Left renal cortex interstitium (tissue), 4 donors: ENCODE measurements at regions not wholly inside any gene's neighbourhood (a gene's known extent, or its start where the extent isn't known, plus 50 kb on each side); places are given as distances from the start of the nearest gene placed in this dataset.

Source experiments
- DNase-seq, 4 donors: peaks; one replicate each; pipeline ENCODE4 v3.0.0-alpha.2; 2013; ENCODE audit warnings: low read depth in 4 of 4, low spot score in 2 of 4, missing footprints in 1 of 4

- no peak for DNase-seq
Measured at GRCh38 chrX:78496483-78496882, 162.6 kb downstream of the RTL3 start.

DNA sequence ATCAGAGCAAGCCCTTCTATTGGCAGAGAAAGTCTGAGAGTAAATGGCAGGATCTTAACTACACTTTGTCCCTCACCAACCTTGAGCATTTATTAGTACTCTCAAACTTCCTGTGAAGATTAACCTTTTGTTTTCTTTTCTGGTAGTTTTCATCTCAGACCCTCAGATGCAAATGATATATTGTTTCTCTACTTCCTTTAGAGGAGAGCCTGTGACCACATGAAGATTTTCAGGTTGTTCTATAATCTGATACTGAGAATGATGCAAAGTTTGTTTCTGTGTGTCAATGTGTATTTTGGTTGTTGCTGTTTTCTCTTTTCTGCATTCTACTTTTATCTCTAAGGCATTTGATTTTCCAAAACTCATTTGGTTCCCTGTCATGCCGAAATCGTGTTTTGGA lies 165.8 kb upstream of the CYSLTR1 start:
- DNase-seq = no peak

GRCh38 chrX:78476701-78477100 lies 149.3 kb upstream of the CYSLTR1 start:
- no peak for DNase-seq

GRCh38 chrX:78456909-78457308 lies 129.5 kb upstream of the CYSLTR1 start:
- DNase-seq = no peak

GRCh38 chrX:78455901-78456300 lies 128.5 kb upstream of the CYSLTR1 start:
- DNase-seq = no peak

GRCh38 chrX:78452356-78452755 lies 124.9 kb upstream of the CYSLTR1 start:
- no peak for DNase-seq

DNA sequence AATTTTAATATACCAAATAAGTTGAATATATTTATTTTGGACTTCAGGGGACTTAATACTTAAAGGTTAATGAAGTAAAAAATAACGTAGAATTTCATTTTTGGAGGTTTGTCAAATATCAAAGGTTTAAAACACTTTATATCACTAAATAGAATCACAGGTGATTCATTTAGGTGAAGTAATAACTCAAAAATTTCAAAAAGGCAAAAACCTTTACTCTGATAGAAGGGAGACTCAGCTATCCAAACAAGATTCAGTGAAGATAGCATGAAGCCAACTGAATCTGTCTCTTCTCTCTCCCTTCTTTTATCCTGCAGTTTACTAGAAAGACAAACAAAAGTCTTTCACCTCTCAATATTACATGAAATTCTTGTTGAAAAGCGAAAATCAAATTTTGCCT lies 110.2 kb upstream of the CYSLTR1 start:
- DNase-seq = no peak

DNA sequence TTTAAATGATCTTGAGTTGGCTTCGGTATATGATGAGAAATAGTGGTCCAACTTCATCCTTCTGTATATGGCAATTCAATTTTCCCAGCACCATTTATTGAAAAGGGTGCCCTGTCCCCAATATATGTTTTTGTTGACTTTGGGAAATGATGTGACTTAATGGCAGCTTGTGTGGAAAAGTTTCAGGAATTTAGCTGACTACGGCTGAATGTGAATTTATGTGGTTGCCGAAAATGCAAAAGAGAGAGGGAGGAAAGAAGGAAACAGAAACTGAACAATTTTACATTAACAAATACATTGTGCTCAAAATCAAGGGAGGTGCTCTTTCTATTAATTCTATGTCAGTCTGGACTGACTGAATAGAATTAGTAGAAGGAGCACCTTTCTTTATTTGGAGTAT lies 101.8 kb upstream of the CYSLTR1 start:
- DNase-seq = no peak

GRCh38 chrX:78388663-78389062 lies 61.3 kb upstream of the CYSLTR1 start:
- DNase-seq = no peak

DNA sequence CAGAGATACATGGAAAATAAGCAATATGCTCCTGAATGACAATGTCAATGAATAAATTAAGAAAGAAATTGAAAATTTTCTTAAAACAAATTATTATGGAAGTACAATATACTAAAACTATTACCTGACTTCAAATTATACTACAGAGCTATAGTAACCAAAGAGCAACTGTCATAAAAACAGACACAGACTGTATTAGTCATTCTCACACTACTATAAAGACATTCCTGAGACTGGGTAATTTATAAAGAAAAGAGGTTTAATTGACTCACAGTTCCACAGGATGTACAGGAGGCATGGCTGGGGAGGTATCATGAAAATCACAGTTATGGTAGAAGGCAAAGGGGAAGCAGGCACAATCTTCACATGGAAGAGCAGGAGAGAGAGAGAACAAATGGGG lies 60.0 kb upstream of the CYSLTR1 start:
- DNase-seq = no peak

GRCh38 chrX:78384486-78384885 lies 57.1 kb upstream of the CYSLTR1 start:
- DNase-seq = no peak

- no peak for DNase-seq
Measured at GRCh38 chrX:78383594-78383993, 56.2 kb upstream of the CYSLTR1 start.

DNA sequence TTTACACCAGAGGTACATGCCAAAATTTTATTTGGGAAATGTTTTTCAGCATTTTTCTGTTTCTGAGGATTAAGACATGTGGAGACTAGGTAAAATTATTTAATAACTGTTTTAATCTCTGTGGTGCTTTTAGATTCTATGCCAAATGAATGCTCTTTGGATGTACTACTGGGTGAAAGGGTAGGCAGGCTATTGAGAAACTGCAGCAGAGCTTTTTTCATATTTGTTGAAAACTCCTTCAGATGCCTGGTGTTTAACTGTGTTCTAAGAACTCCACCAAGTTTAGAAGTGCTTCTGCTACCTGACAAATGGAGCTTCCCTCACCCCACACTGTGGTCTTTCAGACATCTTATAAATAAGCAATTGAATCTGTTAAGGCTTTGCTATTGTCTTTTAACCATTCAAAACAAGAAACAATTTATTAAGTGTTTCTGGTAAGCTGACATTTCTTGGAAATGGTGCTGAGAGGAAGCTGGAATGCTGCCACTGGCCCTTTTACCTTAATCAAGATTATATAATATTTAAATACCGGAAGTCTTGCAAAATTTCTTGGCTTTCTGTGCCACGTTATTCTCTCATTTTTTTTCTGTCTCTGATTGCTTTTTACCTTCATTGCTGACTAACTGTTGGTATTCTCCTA lies 51.2 kb upstream of the CYSLTR1 start:
- DNase-seq = no peak
